ENCODE measurements at regions not wholly inside any gene's neighbourhood (a gene's known extent, or its start where the extent isn't known, plus 50 kb on each side); places are given as distances from the start of the nearest gene placed in this dataset.

DNA sequence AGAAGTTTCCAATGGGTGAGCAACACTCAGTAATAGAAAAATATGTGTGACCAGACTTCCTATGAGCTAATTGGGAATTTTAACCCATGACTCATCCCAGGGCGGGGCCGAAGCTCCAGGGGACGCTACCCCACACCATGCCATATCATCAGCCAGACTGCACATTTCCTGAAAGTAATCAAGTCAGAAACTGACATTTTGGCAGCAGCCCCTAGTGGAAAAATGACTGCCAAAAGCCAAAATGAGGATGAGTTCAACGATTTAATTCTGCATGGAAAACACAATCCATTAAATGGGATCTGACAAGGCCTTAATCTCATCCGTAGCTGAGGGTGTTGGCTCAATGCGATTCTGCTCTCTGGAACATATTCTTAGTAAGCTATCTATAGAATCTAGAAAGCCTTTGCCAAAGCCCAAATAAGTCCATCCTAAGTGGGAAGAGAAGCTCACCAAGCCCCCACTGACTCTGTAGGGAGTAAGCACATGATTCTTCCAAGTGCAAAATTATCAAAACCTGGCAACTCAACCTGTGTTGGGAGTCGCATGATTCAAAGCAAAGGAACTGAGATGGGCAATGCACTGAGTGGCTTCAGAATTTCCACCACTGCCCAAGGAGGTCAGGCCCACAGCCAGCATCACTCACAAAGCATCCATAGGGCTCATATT lies 93.1 kb upstream of the PDE1C start:
- TF ChIP-seq CTCF (IDR thresholded peaks at IDR 0.05 in 8 of 11, conservative IDR thresholded peaks at IDR 0.05 in 3 of 11), result no peak
- no peak for TF ChIP-seq POLR2A (IDR thresholded peaks at IDR 0.05)

Measured in spleen (tissue), 7 donors.